B cell (primary cell): ENCODE measurements at regions not wholly inside any gene's neighbourhood (a gene's known extent, or its start where the extent isn't known, plus 50 kb on each side); places are given as distances from the start of the nearest gene placed in this dataset.
"Not testable (repeated sequence)": the region's sequence is repeated elsewhere in the genome, so short reads cannot be mapped to it uniquely, and the experiment has no call there.

Experiments used
- EZH2 ChIP-seq: IDR thresholded peaks from 2 replicates; pipeline ENCODE4 v1.6.1; 2012; ENCODE audit warnings: borderline replicate concordance, low read depth, mild to moderate bottlenecking, moderate library complexity, low read length; ENCODE audit not compliant: insufficient read depth, poor library complexity, severe bottlenecking
- TF ChIP-seq, protein P1 (sequence below): fragments of 200-600 bp; IDR thresholded peaks from one replicate; pipeline ENCODE4 v1.8.0; 2022; ENCODE audit warnings: antibody characterized with exemption, mild to moderate bottlenecking

GRCh38 chr2:149759382-149759781 lies 171.8 kb upstream of the MMADHC start:
- TF ChIP-seq, protein P1, sequence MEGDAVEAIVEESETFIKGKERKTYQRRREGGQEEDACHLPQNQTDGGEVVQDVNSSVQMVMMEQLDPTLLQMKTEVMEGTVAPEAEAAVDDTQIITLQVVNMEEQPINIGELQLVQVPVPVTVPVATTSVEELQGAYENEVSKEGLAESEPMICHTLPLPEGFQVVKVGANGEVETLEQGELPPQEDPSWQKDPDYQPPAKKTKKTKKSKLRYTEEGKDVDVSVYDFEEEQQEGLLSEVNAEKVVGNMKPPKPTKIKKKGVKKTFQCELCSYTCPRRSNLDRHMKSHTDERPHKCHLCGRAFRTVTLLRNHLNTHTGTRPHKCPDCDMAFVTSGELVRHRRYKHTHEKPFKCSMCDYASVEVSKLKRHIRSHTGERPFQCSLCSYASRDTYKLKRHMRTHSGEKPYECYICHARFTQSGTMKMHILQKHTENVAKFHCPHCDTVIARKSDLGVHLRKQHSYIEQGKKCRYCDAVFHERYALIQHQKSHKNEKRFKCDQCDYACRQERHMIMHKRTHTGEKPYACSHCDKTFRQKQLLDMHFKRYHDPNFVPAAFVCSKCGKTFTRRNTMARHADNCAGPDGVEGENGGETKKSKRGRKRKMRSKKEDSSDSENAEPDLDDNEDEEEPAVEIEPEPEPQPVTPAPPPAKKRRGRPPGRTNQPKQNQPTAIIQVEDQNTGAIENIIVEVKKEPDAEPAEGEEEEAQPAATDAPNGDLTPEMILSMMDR: not testable (repeated sequence)
- not testable (repeated sequence) for TF ChIP-seq EZH2
